Stimulated activated CD8-positive, alpha-beta memory T cell treated with anti-CD3 and anti-CD28 coated beads, Interleukin-7, amount 100 ng/mL, for 48 hours (primary cell): ENCODE measurements at regions not wholly inside any gene's neighbourhood (a gene's known extent, or its start where the extent isn't known, plus 50 kb on each side); places are given as distances from the start of the nearest gene placed in this dataset.
"Not testable (repeated sequence)": the region's sequence is repeated elsewhere in the genome, so short reads cannot be mapped to it uniquely, and the experiment has no call there.

Source experiments
- DNase-seq, 2 donors: peaks; one replicate each; pipeline ENCODE4 v3.0.0-alpha.2; 2020; ENCODE audit warnings: low read depth in 1 of 2; ENCODE audit errors: extremely low read depth in 1 of 2

- DNase-seq, result no peak
These were observed 57.6 kb upstream of the USP6NL start for GRCh38 chr10:11668847-11669610.

DNA sequence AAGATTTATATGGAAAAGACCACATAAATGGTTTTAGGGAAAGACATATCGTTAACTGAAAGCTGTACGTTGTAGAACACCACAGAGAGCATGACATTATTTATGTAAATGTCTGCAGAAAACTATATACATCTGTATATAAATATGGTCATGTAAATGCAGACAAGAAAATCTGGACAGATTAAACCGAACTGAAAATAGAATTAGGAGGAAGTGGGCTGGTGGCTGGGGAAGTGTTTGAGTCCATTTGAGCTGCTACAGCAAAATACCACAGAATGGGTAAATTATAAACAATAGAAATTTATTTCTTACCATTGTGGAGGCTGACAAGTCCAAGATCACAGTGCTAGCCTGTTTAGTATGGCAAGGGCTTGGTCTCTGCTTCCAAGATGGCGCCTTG, 56.3 kb upstream of the USP6NL start:
- DNase-seq, result no peak

DNA sequence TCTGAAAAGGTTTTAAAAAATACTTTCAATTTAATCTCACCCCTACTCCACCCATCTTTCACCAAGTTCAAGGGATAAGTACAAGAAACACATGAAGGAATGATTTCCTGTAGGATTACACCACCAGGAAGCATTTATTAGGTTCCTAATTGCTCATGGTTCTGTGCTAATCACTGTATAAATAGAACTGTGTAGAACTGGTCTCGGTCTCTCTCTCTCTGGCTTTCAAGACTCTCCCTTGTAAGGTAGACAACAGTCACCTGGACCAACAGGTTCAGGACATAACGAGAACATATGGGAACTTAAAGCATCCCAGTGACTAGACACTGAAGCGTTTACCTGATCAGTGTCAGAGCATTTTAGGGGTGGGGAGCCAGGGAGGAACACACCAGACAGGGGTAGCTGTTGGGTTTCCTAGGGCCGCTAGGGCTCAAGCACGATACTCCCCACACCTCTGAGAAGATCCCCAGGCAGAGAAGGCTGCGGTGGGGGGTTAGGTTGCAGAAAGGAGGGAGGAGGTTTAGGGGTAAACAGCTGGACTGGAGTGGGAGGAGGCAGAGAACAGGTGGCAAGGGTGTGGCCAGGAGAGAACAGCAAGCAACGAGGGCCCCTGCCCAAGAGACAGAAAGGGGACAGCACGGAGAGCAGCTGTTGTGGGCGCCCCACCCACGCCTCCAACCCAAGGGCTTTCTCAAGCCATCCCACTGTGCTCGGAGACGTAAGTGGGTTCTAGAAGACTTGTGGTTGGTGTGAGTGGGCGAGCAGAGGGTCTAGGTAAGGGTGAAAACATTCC, 52.5 kb upstream of the USP6NL start:
- no peak for DNase-seq

DNA sequence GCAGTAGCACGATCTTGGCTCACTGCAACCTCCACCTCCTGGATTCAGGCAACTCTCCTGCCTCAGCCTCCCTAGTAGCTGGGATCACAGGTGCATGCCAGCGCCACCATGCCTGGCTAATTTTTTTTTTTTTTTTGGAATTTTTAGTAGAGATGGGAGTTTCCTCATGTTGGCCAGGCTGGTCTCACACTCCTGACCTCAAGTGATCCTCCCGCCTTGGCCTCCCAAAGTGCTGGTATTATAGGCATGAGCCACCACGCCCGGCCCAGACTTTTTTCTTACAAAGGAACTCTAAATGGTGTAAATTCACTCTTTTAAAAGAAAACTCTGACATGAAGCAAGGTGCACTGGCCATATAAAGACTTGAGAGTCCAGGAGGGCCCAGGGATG, 51.7 kb upstream of the USP6NL start:
- DNase-seq, result not testable (repeated sequence)

GRCh38 chr10:11661441-11661840, 50.0 kb upstream of the USP6NL start:
- no peak for DNase-seq
